Right cardiac atrium (tissue), 5 donors: ENCODE measurements at regions not wholly inside any gene's neighbourhood (a gene's known extent, or its start where the extent isn't known, plus 50 kb on each side); places are given as distances from the start of the nearest gene placed in this dataset.
A peak's percentile ranks its signal among the peaks of the same experiment; 100 is the strongest.
"Not testable (repeated sequence)": the region's sequence is repeated elsewhere in the genome, so short reads cannot be mapped to it uniquely, and the experiment has no call there.

Experiments
- ATAC-seq, 2 donors: fragments of 200-7000 bp; cut with Tn5 transposase; one replicate each; pipeline versions ENCODE4 v1.8.0 to v1.9.1; 2020; ENCODE audit warnings: moderate library complexity in 2 of 2, mild to moderate bottlenecking in 1 of 2
- DNase-seq, 3 donors: peaks; one replicate each; pipeline ENCODE4 v3.0.0-alpha.2; 2020
- H3K27ac ChIP-seq: one replicate; pipeline ENCODE4 v1.5.1; 2013; ENCODE audit warnings: mild to moderate bottlenecking, low read length, control low read depth, moderate library complexity
- H3K27me3 ChIP-seq: one replicate; pipeline ENCODE4 v1.6.1; 2013; ENCODE audit not compliant: control insufficient read depth, insufficient read depth
- H3K4me1 ChIP-seq: one replicate; pipeline ENCODE4 v1.6.1; 2013; ENCODE audit warnings: low read length; ENCODE audit not compliant: control insufficient read depth, insufficient read depth
- H3K4me3 ChIP-seq: one replicate; pipeline ENCODE4 v1.5.1; 2013; ENCODE audit warnings: low read length, control low read depth
- H3K9me3 ChIP-seq: one replicate; pipeline ENCODE4 v1.6.1; 2013; ENCODE audit warnings: low read length; ENCODE audit not compliant: control insufficient read depth
- WGBS: extraction: QIAGEN DNeasy Blood & Tissue Kit; methylation state at CpG from one replicate; pipeline ENCODE4 v1.1.7; 2013; 5-methylcytosine and 5-hydroxymethylcytosine counted together
- intact Hi-C, 4 donors: fragments of 100-400 bp; cut with DNase I; formaldehyde crosslinking; loops; one replicate each; pipeline versions ENCODE4 v1.11.0 to v1.14.0; 2022 to 2023
- donor health status: healthy with polysubstance abuse.
- donor health status: DM: no; HTN: yes; CAD: no.
- donor health status: DM: no; HTN: no; CAD: no.
- donor health status: DM: no; HTN: yes; CAD: no; lungs with severe emphysema.
- donor health status: DM: yes; HTN: yes; CAD: no.

- intact Hi-C loops = no loop called here
- 32% methylated on average over 3 of the region's 3 CpGs for WGBS
- no peak for ATAC-seq
- no peak overlapping the region for H3K27ac ChIP-seq
- H3K27me3 ChIP-seq = no peaks in the 10 kb centered on the region
- H3K4me3 ChIP-seq = no peak overlapping the region
- no peaks in the 10 kb centered on the region for H3K4me1 ChIP-seq
- H3K9me3 ChIP-seq = no peaks in the 10 kb centered on the region
- DNase-seq = no peak
Observed at GRCh38 chr9:27673641-27674040, 100.4 kb upstream of the C9orf72 start.

GRCh38 chr9:27675354-27675753 lies 102.1 kb upstream of the C9orf72 start:
- no peak for DNase-seq
- H3K4me3 ChIP-seq = no peak overlapping the region
- no peak overlapping the region for H3K27ac ChIP-seq
- 93% methylated on average over 6 of the region's 6 CpGs for WGBS
- intact Hi-C loops = no loop called here
- H3K4me1 ChIP-seq = no peaks in the 10 kb centered on the region
- no peak for ATAC-seq
- no peaks in the 10 kb centered on the region for H3K9me3 ChIP-seq
- H3K27me3 ChIP-seq = no peaks in the 10 kb centered on the region

GRCh38 chr9:27676827-27677226 lies 103.5 kb upstream of the C9orf72 start:
- no peaks in the 10 kb centered on the region for H3K4me1 ChIP-seq
- intact Hi-C loops = no loop called here
- DNase-seq (no peak), ATAC-seq (no peak)
- 84% methylated on average over 2 of the region's 2 CpGs for WGBS
- no peak overlapping the region for H3K27ac ChIP-seq
- no peak overlapping the region for H3K4me3 ChIP-seq
- H3K27me3 ChIP-seq = no peaks in the 10 kb centered on the region
- H3K9me3 ChIP-seq = no peaks in the 10 kb centered on the region

GRCh38 chr9:27679338-27679737 lies 106.1 kb upstream of the C9orf72 start:
- ATAC-seq (no peak), DNase-seq (no peak)
- intact Hi-C loops = no loop called here
- 88% methylated on average over 2 of the region's 2 CpGs for WGBS
- no peak overlapping the region for H3K27ac ChIP-seq
- no peaks in the 10 kb centered on the region for H3K27me3 ChIP-seq
- H3K9me3 ChIP-seq = no peaks in the 10 kb centered on the region
- no peaks in the 10 kb centered on the region for H3K4me1 ChIP-seq
- no peak overlapping the region for H3K4me3 ChIP-seq

- intact Hi-C loops = no loop called here
- no peak overlapping the region for H3K27ac ChIP-seq
Observed at GRCh38 chr9:27683181-27683580, 109.9 kb upstream of the C9orf72 start.

GRCh38 chr9:27688954-27689353 lies 115.7 kb upstream of the C9orf72 start:
- DNase-seq = no peak

More at GRCh38 chr9:27683181-27683580, 109.9 kb upstream of the C9orf72 start:
- H3K9me3 ChIP-seq = no peaks in the 10 kb centered on the region
- H3K4me3 ChIP-seq = no peak overlapping the region
- H3K27me3 ChIP-seq = no peaks in the 10 kb centered on the region
- no peaks in the 10 kb centered on the region for H3K4me1 ChIP-seq
- no peak for DNase-seq
- ATAC-seq = no peak
- WGBS = 82% methylated on average over 7 of the region's 7 CpGs

GRCh38 chr9:27690816-27691215 lies 117.5 kb upstream of the C9orf72 start:
- H3K4me1 ChIP-seq, H3K27me3 ChIP-seq, intact Hi-C loops, H3K27ac ChIP-seq, H3K9me3 ChIP-seq, H3K4me3 ChIP-seq, ATAC-seq: not testable (repeated sequence)
- DNase-seq = peak in 1 of 3 donors; percentile 77
- WGBS = 83% methylated on average over 9 of the region's 17 CpGs

More at GRCh38 chr9:27688954-27689353, 115.7 kb upstream of the C9orf72 start:
- intact Hi-C loops = no loop called here
- Histone ChIP-seq H3K27me3 (no peaks in the 10 kb centered on the region), H3K4me3 (no peak overlapping the region), H3K27ac (no peak overlapping the region), H3K4me1 (no peaks in the 10 kb centered on the region), H3K9me3 (no peaks in the 10 kb centered on the region)
- 81% methylated on average over 6 of the region's 6 CpGs for WGBS
- ATAC-seq = no peak

- intact Hi-C loops = no loop called here
- no peak overlapping the region for H3K27ac ChIP-seq
- no peak overlapping the region for H3K4me3 ChIP-seq
- ATAC-seq (no peak), DNase-seq (no peak)
- no peaks in the 10 kb centered on the region for H3K9me3 ChIP-seq
- no peaks in the 10 kb centered on the region for H3K27me3 ChIP-seq
- 26% methylated on average over 1 of the region's 1 CpG for WGBS
- H3K4me1 ChIP-seq = peaks cover 2% of the 10 kb centered on the region
Observed at GRCh38 chr9:27699621-27700020, 126.3 kb upstream of the C9orf72 start.

- Histone ChIP-seq H3K4me1 (peaks cover 2% of the 10 kb centered on the region), H3K4me3 (no peak overlapping the region)
- intact Hi-C loops = no loop called here
Observed at GRCh38 chr9:27701016-27701415, 127.7 kb upstream of the C9orf72 start.

GRCh38 chr9:27701587-27701986 lies 128.3 kb upstream of the C9orf72 start:
- DNase-seq (peak in 2 of 3 donors; percentile 25 to 42), ATAC-seq (peak; percentile 81 to 85)
- WGBS = 18% methylated on average over 7 of the region's 7 CpGs
- intact Hi-C loops = no loop called here
- Histone ChIP-seq H3K4me1 (peaks cover 2% of the 10 kb centered on the region), H3K27ac (no peak overlapping the region), H3K27me3 (no peaks in the 10 kb centered on the region), H3K4me3 (no peak overlapping the region), H3K9me3 (no peaks in the 10 kb centered on the region)

More at GRCh38 chr9:27701016-27701415, 127.7 kb upstream of the C9orf72 start:
- ATAC-seq = peak; percentile 36 to 48
- H3K27ac ChIP-seq = no peak overlapping the region
- no peaks in the 10 kb centered on the region for H3K9me3 ChIP-seq
- H3K27me3 ChIP-seq = no peaks in the 10 kb centered on the region
- DNase-seq = peak in 1 of 3 donors; percentile 15
- 56% methylated on average over 3 of the region's 3 CpGs for WGBS

GRCh38 chr9:27703216-27703980 lies 130.1 kb upstream of the C9orf72 start:
- Histone ChIP-seq H3K4me1 (peaks cover 2% of the 10 kb centered on the region), H3K27me3 (no peaks in the 10 kb centered on the region), H3K4me3 (no peak overlapping the region), H3K9me3 (no peaks in the 10 kb centered on the region), H3K27ac (no peak overlapping the region)
- intact Hi-C loops = no loop called here
- DNase-seq (no peak), ATAC-seq (no peak)
- WGBS = 40% methylated on average over 2 of the region's 2 CpGs
